Liver (tissue), 3 donors: ENCODE measurements at regions not wholly inside any gene's neighbourhood (a gene's known extent, or its start where the extent isn't known, plus 50 kb on each side); places are given as distances from the start of the nearest gene placed in this dataset.
A peak's percentile ranks its signal among the peaks of the same experiment; 100 is the strongest.

Experiments
- EGR1 ChIP-seq, 2 donors: IDR thresholded peaks; 2 replicates each; pipeline ENCODE4 v1.6.1; 2016 to 2018; ENCODE audit warnings: antibody characterized with exemption in 2 of 2, low read depth in 2 of 2
- FOXA1 ChIP-seq: IDR thresholded peaks from 2 replicates; pipeline ENCODE4 v1.6.1; 2016; ENCODE audit warnings: antibody characterized with exemption
- TF ChIP-seq, protein P1 (sequence below): fragments of 150-350 bp; IDR thresholded peaks from 2 replicates; pipeline ENCODE4 v1.5.1; 2017; ENCODE audit warnings: improper control_type of control experiment, low read depth, low read length; ENCODE audit not compliant: missing input control
- TF ChIP-seq, protein P2 (sequence below): IDR thresholded peaks from 2 replicates; pipeline ENCODE4 v1.6.1; 2016; ENCODE audit warnings: antibody characterized with exemption
- donor health status: healthy.
- donor health status: healthy.

DNA sequence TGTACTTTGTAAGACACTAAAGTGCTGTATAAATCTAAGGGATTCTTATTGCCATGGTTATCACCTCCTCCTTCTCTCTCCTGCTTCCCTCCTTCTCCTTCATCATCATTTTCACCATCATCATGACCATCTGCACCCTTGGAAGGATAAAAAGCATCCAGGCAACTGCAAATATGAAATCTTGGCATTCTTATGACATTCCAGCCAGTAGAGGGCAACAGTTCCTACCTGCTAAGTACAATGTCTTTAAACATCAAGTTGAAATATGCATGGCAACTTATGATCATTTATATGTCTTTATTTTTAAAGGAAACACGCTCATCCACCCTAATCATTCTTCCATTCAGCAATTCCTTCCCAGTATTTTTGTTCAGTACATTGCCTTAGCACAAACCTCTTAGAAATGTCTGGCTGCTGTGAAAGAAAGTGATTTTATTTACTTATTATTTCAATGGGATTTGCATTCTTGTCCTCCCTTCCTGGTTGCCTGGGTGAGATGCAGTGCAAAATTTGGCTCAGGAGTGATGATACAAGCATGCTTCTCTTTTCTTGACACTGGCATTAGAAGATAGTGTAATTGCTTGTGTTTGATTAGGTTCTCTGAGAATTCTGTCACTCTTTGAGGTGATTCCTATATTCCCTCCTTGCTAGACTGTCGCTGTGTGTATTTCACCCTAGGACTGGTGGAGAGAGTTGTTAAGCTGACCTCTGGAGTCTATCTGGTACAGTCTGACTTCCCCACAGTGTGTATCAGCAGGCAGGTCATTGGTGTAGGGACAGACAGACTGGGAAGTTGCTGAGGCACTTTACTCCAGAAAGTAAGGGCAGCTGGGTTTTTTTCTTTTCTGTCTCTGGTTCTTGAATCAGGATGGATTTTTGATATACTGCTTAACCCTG, 188.5 kb upstream of the BMPER start:
- TF ChIP-seq, protein P1, sequence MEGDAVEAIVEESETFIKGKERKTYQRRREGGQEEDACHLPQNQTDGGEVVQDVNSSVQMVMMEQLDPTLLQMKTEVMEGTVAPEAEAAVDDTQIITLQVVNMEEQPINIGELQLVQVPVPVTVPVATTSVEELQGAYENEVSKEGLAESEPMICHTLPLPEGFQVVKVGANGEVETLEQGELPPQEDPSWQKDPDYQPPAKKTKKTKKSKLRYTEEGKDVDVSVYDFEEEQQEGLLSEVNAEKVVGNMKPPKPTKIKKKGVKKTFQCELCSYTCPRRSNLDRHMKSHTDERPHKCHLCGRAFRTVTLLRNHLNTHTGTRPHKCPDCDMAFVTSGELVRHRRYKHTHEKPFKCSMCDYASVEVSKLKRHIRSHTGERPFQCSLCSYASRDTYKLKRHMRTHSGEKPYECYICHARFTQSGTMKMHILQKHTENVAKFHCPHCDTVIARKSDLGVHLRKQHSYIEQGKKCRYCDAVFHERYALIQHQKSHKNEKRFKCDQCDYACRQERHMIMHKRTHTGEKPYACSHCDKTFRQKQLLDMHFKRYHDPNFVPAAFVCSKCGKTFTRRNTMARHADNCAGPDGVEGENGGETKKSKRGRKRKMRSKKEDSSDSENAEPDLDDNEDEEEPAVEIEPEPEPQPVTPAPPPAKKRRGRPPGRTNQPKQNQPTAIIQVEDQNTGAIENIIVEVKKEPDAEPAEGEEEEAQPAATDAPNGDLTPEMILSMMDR = peak; percentile 59
- no peak for TF ChIP-seq EGR1 (IDR thresholded peaks at IDR 0.05; ENCODE audit: low read depth in 2 of 2)
- TF ChIP-seq FOXA1 = no peak
- TF ChIP-seq, protein P2, sequence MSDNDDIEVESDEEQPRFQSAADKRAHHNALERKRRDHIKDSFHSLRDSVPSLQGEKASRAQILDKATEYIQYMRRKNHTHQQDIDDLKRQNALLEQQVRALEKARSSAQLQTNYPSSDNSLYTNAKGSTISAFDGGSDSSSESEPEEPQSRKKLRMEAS = no peak
